Left renal pelvis (tissue), 4 donors: ENCODE measurements at regions not wholly inside any gene's neighbourhood (a gene's known extent, or its start where the extent isn't known, plus 50 kb on each side); places are given as distances from the start of the nearest gene placed in this dataset.

Experiments
- DNase-seq, 4 donors: peaks; one replicate each; pipeline ENCODE4 v3.0.0-alpha.2; 2013; ENCODE audit warnings: low read depth in 4 of 4, low spot score in 3 of 4

- DNase-seq, result no peak
Measured at GRCh38 chr13:73971481-73971880, 162.7 kb downstream of the KLF12 start.

DNA sequence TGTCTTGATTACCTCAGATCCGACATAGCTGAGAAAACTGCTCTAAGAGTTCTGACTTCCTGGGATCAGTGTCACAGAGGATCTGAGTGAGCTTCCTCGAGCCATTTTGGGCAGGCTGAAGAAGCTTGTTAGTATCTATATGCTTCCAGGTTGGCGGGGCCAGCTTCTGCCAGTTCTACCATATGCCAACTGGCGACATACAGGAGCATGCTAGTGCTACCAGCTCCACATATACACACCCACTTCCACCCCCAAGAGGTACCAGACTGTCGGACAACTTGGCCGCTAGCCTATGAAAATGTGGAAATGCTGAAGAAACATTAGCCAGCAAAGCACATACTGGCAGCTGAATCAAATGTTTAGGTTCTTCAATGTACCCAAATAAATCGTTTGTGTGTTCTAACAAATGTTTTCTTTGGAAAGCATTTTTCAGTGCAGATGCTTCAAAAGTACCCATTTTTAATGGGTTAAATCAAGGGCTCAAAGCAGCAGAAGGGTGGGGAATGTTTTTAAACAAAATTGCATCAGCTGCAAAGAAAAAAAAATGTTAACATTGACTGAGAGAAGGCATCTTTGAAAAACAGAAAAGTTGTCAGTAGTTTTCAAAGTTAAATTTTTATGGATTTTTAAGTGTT, 163.7 kb downstream of the KLF12 start:
- no peak for DNase-seq

GRCh38 chr13:73967397-73968165, 166.6 kb downstream of the KLF12 start:
- no peak for DNase-seq

DNA sequence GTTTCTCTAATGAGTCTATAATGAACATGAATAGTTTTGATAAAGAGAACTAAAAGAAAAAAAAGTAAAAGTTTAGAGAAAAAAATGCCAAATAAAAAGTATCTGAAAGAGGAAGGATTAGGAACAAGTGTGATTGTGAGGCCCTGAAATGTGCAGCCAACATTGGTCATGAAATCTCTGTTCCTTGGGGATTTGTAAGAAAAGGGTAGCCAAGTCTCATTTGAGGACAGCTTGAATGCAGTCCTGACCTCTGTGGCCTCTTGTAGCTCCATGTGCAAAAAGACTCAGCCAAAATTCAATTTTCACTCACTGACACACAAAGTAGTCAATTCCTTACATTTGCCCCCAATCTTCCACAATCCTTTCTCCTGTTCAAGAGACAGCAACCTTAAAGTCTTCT, 167.9 kb downstream of the KLF12 start:
- no peak for DNase-seq

- no peak for DNase-seq
Measured at GRCh38 chr13:73962284-73962683, 171.9 kb downstream of the KLF12 start.

DNA sequence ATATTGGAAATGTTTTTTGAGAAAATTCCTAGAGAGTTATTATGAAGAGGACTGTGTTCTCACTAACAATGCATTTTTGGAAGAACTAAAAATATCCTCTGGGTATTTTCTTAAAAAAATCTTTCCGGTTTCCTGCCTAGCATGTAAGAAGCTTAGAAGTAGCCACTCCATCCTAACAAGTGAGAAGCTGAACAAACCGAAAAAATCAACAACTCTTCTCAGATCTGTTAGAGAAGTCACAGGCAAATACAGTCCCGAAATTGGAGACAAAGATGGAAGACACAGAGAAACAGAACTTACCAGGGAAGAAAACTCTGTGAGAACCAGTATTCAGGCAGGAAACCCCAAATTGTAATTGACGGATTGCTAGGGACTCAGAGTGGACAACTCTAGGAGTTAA, 173.0 kb downstream of the KLF12 start:
- no peak for DNase-seq

DNA sequence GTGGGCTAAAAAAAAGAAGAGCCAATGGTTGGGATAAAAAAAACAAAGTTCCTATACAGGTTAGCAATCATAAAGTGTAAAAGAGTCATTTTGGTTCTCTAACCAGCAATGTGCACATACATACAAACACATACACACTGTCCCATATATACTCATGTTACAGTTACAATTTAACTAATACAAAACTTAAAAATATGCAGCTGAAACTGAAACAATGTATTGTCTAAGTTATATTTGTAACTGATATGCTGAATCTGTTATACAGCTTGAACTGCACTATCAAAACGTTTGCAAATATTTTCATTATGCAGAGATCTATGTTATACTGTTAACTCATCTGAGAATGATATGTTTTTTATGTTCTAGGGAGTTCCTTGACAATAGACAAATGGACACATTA, 173.7 kb downstream of the KLF12 start:
- no peak for DNase-seq

- DNase-seq, result no peak
Measured at GRCh38 chr13:73958657-73959397, 175.4 kb downstream of the KLF12 start.

- DNase-seq, result no peak
Measured at GRCh38 chr13:73957889-73958288, 176.3 kb downstream of the KLF12 start.

GRCh38 chr13:73956795-73957408, 177.3 kb downstream of the KLF12 start:
- DNase-seq, result no peak

GRCh38 chr13:73955977-73956500, 178.2 kb downstream of the KLF12 start:
- no peak for DNase-seq

DNA sequence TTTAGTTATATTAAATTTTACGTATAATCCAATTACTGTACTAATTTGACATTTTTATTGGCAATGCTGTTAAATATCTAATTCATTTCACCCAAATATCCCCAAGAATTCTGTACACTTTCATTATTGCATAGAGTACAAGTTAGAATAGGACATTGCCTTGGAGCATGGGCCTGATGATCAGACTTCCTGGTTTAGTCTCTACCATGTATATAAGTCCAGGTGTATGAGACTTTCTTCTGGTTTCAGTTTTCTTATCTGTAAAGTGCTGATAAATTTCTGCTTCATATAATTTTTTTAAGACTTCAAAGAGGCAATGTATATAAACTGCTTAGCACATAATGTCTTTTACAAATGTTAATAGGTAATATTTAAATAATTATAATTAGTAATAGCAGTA, 179.4 kb downstream of the KLF12 start:
- no peak for DNase-seq

DNA sequence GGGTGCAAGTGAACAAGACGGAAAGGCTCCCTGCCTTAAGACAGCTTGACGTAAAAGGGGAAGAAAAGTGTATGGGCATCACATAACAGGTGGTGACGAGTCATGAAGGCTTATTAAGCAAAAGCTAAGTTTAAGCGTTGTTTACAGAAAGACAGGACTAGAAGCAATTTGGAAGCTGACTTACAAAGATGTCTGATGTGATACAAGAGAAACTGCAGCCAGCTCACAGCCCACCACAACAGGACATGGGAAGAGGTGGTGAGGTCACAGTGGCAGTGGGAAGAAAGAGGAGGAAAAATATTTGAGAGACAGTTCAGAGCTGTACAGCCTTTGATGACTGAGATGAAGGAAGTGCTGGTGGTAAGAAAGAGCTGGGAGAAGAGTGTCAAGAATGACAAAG, 181.6 kb downstream of the KLF12 start:
- no peak for DNase-seq

DNA sequence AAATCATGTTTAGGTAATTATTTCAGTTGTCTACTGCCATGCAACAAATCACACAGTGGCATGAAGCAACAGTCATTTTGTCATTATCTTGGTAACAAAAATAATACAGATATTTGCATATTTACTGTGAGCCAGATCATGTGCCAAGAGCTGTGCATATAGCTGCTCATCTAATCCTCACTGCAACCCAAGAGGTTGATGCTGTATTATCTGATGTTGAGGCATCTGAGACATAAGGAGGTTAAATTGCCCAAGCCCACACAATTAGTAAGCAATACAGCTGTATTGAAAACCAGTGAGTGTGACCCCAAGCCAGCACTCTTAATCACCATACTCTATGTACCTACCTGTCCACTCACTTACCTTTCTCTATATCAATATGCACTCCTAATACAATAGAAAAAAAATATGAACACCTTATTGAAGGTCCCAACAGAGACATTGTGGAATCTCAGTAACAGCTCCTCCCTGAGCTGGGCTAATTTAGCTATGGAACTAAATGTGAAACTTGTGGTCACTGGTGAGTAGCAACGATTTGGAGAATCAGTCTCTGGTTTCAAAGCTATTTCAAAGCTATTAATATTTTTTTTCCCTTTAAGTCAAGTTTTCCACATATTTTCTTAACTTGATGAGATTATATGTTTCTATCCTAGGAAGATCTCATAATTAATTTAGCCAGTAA, 185.2 kb downstream of the KLF12 start:
- no peak for DNase-seq

- no peak for DNase-seq
Measured at GRCh38 chr13:73945871-73946270, 188.3 kb downstream of the KLF12 start.

- no peak for DNase-seq
Measured at GRCh38 chr13:73945382-73945781, 188.8 kb downstream of the KLF12 start.

- no peak for DNase-seq
Measured at GRCh38 chr13:73943965-73944233, 190.3 kb downstream of the KLF12 start.

DNA sequence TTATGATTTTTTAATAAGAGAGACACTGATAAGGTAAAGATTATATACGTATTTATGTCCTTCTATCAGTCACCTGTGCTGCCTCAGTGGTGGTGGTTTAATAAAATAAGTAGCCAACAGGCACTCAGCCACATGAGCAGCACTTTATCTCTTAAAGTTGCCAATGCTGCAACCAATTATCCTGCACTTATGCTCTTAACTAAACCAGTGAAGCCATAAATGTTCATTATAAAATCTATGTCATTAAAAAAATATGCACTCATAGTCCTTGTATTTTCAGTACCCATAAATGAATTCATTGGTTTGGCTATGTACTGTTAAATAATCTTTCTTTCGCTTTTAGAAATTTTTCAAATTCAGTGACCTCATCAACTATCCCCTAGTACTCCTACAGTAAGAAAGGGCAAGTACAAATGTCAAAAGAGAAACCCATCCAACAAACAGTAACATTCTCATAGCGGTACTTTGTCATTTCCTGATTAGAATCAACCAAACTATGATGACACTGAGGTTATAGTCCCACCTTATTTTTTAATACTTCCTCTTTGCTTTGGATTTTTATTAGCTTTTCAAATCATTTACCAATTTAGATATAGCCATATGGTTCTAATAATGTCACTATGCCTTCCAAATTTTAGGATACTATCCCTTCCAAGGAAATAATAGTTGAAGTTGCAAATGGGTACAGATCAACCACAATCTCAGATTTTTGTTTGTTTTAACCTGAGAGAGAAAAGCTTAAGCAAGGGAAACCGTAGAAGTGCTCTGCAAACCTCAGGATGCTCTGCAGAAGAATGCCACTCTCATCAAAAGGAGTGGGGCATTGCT, 190.9 kb downstream of the KLF12 start:
- DNase-seq, result no peak

DNA sequence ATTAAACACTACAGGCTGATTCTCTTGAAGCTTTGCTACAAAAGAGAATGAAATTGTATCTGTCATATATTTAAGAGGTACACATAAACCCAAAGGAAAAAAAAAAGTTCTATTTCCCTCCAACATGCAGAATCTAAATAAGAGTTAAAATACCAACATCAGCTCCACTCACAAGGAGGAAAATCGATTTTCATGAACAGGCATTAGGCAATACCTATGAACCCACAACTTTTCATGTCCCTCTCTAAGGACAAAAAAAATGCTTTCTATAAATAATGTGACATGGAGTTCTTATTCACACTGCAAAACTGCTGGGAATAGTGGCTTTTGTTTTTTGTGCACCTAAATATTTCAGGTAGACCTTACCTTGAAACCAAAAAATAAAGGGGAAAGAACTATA, 192.5 kb downstream of the KLF12 start:
- DNase-seq, result no peak

DNA sequence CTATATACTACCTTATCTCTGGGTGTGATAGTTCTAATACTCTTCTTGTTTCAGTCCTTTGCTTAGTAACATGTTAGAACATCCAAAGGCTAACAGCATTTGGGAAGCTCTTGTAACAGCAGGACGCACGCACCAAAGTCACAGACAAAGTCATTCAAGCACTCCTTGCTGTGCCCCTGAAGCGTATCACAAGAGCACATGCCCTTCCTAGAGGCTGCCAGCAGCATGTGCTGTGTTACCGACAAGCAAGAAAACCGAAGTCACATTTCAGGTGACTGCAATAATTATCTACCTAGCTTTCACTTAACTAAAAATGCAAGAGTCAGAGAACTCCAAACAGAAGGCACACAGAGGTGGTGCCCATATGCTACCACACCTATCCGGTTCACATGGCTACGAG, 194.1 kb downstream of the KLF12 start:
- no peak for DNase-seq
